Osteocyte (in vitro differentiated cells): ENCODE measurements at regions not wholly inside any gene's neighbourhood (a gene's known extent, or its start where the extent isn't known, plus 50 kb on each side); places are given as distances from the start of the nearest gene placed in this dataset.

Experiments used
- DNase-seq: peaks from one replicate; pipeline ENCODE4 v3.0.0; 2021; ENCODE audit warnings: mixed read lengths; ENCODE audit not compliant: unreplicated experiment; ENCODE audit errors: extremely low spot score
- H3K27ac Mint-ChIP-seq: one replicate; pipeline ENCODE4 v1.8.0; 2021; ENCODE audit warnings: mild to moderate bottlenecking, mixed read lengths; ENCODE audit not compliant: unreplicated experiment
- H3K27me3 Mint-ChIP-seq: one replicate; pipeline ENCODE4 v1.8.0; 2021; ENCODE audit warnings: mixed read lengths; ENCODE audit not compliant: unreplicated experiment
- H3K36me3 Mint-ChIP-seq: one replicate; pipeline ENCODE4 v1.8.0; 2021; ENCODE audit warnings: mixed read lengths; ENCODE audit not compliant: unreplicated experiment
- H3K4me1 Mint-ChIP-seq: one replicate; pipeline ENCODE4 v1.8.0; 2021; ENCODE audit warnings: mixed read lengths; ENCODE audit not compliant: unreplicated experiment
- H3K4me3 Mint-ChIP-seq: one replicate; pipeline ENCODE4 v1.8.0; 2021; ENCODE audit warnings: mild to moderate bottlenecking, moderate library complexity, mixed read lengths; ENCODE audit not compliant: unreplicated experiment
- H3K9me3 Mint-ChIP-seq: one replicate; pipeline ENCODE4 v1.8.0; 2021; ENCODE audit warnings: mixed read lengths; ENCODE audit not compliant: unreplicated experiment
- CTCF ChIP-seq: fragments of 200-600 bp; sonication (generic); IDR thresholded peaks from 2 replicates; pipeline ENCODE4 v1.5.0; 2021; ENCODE audit warnings: antibody characterized with exemption, mild to moderate bottlenecking, moderate library complexity

GRCh38 chr11:80532633-80533232, 1091.9 kb upstream of the TENM4 start:
- H3K27ac Mint-ChIP-seq, result no peak overlapping the region
- TF ChIP-seq CTCF, result no peak
- no peak for DNase-seq
- no peaks in the 10 kb centered on the region for H3K4me1 Mint-ChIP-seq
- H3K27me3 Mint-ChIP-seq, result no peaks in the 10 kb centered on the region
- no peaks in the 10 kb centered on the region for H3K36me3 Mint-ChIP-seq
- H3K9me3 Mint-ChIP-seq, result peaks cover 43% of the 10 kb centered on the region
- no peak overlapping the region for H3K4me3 Mint-ChIP-seq

- Mint-ChIP-seq H3K4me1 (no peaks in the 10 kb centered on the region), H3K36me3 (no peaks in the 10 kb centered on the region), H3K27me3 (no peaks in the 10 kb centered on the region), H3K4me3 (no peak overlapping the region), H3K9me3 (peaks cover 31% of the 10 kb centered on the region), H3K27ac (no peak overlapping the region)
- no peak for TF ChIP-seq CTCF
- no peak for DNase-seq
Observed at GRCh38 chr11:80529726-80530125, 1088.9 kb upstream of the TENM4 start.

- H3K27ac Mint-ChIP-seq, result no peak overlapping the region
Observed at GRCh38 chr11:80525663-80526405, 1085.0 kb upstream of the TENM4 start.

DNA sequence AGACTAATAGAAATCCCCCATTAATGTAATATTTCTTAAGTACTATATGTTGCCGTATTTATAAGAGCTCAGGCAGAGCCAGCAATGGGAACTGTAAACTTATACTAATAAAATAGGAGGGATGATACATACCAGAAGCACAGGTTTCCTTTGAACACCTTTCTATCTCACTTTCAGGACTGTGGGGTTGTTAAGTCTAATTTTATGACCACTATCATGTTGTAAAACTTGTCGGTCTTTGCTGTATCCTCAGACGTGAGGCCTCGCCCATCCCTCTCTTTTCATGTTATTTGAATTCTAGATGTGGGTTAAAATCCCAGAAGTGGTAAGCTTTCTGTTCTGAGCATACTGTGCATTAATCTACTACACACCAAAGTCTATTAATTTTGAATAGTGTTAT, 1083.5 kb upstream of the TENM4 start:
- Mint-ChIP-seq H3K9me3 (peaks cover 14% of the 10 kb centered on the region), H3K27me3 (no peaks in the 10 kb centered on the region), H3K27ac (no peak overlapping the region), H3K4me3 (no peak overlapping the region), H3K36me3 (no peaks in the 10 kb centered on the region), H3K4me1 (no peaks in the 10 kb centered on the region)
- no peak for DNase-seq
- no peak for TF ChIP-seq CTCF

More at GRCh38 chr11:80525663-80526405, 1085.0 kb upstream of the TENM4 start:
- Mint-ChIP-seq H3K27me3 (no peaks in the 10 kb centered on the region), H3K9me3 (peaks cover 11% of the 10 kb centered on the region), H3K36me3 (no peaks in the 10 kb centered on the region), H3K4me3 (no peak overlapping the region), H3K4me1 (no peaks in the 10 kb centered on the region)
- no peak for TF ChIP-seq CTCF
- no peak for DNase-seq

DNA sequence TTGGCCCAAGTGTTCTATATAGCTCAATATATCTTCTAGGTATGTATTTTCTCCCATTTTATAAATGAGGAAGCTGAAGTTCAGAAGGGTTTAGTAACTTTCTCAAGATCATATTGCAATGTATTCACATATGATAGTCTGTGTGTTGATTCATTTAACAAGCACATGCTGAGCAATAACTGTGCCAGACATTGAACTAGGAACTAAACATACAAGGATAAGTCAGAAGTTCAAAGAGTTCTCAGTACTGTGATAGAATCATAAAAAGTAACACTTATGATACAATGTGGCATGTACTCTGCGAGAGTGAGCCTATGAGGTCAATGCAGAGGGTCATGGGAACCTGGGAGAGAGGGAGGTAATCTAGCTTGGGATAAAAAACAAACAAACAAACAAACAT, 1082.2 kb upstream of the TENM4 start:
- no peaks in the 10 kb centered on the region for H3K36me3 Mint-ChIP-seq
- no peak overlapping the region for H3K4me3 Mint-ChIP-seq
- DNase-seq, result no peak
- peaks cover 4% of the 10 kb centered on the region for H3K9me3 Mint-ChIP-seq
- no peaks in the 10 kb centered on the region for H3K4me1 Mint-ChIP-seq
- H3K27ac Mint-ChIP-seq, result no peak overlapping the region
- no peak for TF ChIP-seq CTCF
- no peaks in the 10 kb centered on the region for H3K27me3 Mint-ChIP-seq
